ENCODE measurements at regions not wholly inside any gene's neighbourhood (a gene's known extent, or its start where the extent isn't known, plus 50 kb on each side); places are given as distances from the start of the nearest gene placed in this dataset.

DNA sequence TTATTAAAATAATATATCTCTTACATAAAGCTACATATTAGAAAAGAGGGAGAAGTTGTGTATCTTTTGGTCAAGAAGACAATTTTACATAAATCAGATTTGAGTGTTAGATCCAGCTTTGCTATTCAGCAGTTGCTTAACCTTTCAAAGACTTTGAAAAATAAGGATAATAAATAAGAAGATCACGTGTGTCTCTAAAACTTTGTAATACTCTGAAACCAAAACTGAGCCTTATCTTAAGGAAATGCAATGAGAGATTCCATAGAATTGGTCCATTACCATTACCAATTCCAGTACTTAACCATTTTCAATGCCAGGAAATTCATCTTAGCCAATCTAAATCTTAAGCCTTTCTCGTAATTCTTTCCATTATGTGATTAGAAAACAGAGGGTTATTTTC is 89.2 kb upstream of the COL5A2 start:
- DNase-seq, result peak; percentile 18

DNA sequence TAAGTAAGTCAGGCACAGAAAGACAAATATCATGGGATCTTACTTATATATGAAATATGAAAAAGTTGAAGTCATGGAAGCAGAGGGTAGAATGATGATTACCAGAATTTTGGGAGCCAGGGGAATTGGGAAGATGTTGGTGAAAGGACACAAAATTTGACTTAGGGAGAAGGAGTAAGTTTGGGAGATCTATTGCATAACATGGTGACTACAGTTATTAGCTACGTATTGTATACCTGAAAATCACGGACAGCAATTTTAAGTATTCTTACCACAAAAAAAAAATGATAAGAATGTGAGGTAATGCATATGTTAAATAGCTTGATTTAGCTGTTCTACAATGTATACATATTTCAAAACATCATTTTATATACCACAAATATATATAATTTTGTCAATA is 94.2 kb upstream of the COL5A2 start:
- DNase-seq, result peak; percentile 21

DNA sequence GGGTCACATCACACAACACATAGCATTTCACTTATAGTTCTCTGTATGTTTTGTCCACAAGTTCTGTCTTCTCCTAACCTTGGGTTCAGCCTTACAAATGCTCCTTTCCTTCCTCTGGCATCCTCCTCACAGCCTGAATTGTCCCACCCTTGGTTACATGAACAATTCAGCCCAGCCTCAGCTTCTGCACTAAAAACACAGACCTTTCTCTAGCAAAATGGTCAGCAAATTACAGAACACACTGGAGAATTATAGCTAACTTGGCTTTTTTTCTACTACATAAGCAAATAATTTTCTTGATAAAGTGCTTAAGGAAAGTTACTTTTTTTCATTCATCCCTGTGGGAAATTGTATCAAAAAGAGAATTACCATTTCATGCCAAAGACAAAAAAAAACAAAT is 94.8 kb upstream of the COL5A2 start:
- DNase-seq, result no peak

DNA sequence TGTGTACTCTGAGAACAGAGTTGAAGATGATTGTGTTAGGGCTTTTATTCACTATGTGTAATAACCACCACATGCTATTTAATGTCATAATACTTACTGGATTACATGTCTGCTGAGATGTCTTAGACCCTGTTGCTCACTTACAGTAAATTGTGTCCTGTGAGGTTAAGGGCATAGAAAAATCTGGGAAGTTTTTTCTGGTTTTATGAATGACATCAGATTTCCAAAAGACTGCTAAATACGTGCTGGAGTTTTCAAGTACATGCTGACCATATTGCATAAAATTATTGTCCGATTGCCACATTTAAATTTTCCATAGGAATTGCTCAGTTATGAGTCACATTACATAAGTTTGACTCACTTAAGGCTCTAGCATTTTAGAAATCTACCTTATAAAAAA is 96.7 kb upstream of the COL5A2 start:
- DNase-seq, result peak; percentile 99

GRCh38 chr2:189281201-189281600 is 101.6 kb upstream of the COL5A2 start:
- DNase-seq, result peak; percentile 70

DNA sequence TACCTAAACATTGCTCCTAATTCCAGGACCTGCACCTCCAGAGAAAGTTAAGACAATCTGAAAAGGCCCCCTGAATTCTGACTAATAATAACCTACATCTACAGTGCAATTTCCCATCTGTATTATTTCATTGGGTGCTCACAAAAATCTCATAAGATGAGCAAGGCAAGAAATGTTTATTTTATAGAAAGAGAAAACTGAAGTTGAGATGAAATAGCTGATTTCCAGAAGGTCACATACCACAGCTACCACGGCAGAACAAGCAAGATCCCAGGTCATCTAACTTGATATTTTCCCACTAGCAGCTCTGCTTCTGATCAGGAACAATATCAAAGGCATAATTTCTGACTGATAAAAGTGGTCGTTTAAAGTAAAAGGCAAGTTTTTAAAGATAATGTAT is 105.8 kb upstream of the COL5A2 start:
- DNase-seq, result peak; percentile 25

- peak; percentile 96 for DNase-seq
Observed at GRCh38 chr2:189285962-189286645, 106.5 kb upstream of the COL5A2 start.

GRCh38 chr2:189287363-189287762 is 107.8 kb upstream of the COL5A2 start:
- no peak for DNase-seq

GRCh38 chr2:189287982-189288521 is 108.5 kb upstream of the COL5A2 start:
- DNase-seq, result peak; percentile 89

DNA sequence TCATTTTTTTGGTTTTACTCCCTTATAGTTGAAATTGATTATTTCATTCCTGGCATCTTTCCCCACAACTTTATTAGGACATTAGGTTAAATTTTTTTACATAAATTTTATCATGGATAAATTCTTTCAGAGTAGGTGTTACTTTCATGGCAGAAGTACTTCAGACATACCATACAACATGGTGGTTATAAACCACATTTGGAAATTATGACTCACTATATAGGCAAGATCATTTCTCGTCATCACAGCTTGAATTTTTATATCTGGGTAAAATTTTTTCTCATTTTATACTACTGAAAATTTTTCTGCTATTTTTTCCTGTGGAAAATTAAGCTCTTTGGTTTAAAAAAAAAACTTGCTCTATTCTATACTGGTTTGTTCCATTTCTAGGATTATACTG is 111.9 kb upstream of the COL5A2 start:
- DNase-seq, result no peak

DNA sequence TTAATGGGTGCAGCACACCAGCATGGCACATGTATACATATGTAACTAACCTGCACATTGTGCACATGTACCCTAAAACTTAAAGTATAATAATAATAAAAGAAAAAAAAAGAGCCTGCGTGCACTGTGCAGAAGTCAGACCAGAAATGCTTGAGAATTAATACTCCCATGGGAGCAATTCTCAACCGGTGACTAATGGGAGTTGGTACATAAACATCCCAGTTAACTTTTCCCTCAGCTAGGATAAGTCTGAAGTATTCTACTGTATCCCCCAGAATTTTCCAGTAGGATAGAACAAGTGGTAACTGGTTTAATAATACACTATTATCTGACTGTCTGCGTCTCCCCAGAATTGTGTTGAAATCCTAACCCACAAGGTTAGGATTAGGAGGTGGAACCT is 113.6 kb upstream of the COL5A2 start:
- DNase-seq, result peak; percentile 86

DNA sequence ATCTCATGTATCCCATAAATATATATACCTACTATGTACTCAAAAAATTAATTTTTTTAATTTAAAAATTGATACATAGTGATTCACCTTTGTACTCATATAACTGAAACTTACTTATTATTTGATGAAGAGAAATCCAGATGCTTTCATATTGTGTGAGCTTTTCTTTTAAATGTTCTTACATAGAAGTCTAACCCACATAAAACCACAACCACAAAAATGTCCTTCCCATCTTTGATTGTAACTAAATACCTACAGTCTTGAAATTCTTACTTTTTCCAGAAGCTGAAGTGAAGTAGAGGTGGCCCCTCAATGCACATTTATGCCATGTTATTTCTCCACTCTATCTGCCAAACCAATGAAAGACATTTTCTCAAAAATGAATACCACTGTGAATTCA is 117.9 kb upstream of the COL5A2 start:
- DNase-seq, result peak; percentile 90

GRCh38 chr2:189298038-189298437 is 118.5 kb upstream of the COL5A2 start:
- peak; percentile 38 for DNase-seq

GRCh38 chr2:189298481-189298880 is 118.9 kb upstream of the COL5A2 start:
- peak; percentile 56 for DNase-seq

GRCh38 chr2:189299974-189300373 is 120.4 kb upstream of the COL5A2 start:
- DNase-seq, result no peak

- DNase-seq, result no peak
Observed at GRCh38 chr2:189300916-189301315, 121.4 kb upstream of the COL5A2 start.

DNA sequence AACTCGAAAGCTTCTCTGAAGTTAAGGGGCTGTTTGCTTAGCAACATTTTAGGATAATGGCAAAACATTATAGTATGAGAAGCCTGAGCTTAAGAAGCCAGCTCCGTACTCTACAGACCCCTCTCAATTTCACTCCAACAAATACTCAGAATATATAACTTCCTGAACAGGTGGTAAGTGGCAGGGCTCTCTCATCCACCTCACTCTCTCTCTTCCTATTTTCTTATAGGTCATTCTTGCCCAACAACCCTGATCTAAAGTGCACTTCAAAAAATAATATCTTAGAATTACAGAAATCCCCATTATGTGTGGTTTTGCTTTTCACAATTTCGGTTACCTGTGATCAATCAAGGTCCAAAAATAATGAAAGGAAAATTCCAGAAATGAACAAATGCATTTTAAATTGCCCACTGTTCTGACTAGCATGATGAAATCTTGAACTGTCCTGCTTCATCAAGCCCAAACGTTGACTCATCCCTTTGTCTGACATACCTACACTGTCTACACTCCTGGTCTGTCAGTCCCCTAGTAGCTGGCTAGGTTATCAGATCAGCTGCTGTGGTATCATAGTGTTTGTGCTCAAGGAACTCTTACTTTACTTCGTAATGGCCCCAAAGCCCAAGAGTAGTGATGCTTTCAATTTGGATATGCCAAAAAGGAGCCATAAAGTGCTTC is 122.8 kb upstream of the COL5A2 start:
- peak; percentile 58 for DNase-seq

- no peak for DNase-seq
Observed at GRCh38 chr2:189304360-189304759, 124.8 kb upstream of the COL5A2 start.

DNA sequence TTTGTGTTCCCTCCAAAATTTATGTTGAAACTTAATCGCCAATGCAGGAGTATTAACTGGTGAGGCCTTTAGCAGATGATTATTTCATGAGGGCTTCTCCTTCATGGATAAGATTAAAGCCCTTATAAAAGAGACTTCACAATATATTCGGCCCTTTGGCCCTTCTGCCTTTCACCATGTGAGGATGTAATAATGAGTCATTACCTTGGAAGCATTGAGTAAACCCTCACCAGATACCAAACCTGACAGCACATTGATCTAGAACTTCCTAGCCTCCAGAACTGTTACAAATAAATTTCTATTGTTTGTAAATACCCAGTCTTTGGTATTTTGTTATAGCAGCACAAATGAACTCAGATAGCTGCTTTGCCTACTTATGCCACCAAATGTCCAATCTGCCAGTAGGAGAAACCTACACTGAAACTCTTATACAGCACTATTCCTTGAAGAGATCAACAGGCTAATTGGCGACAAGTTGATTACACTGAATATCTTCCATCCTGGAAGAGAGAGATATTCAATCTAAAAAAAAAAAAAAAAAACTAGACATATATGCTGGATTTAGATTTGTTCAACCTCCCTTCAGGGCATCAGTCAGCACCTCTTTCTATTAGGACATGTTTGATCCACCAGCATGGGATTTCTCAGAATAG is 125.9 kb upstream of the COL5A2 start:
- DNase-seq, result peak; percentile 60

GRCh38 chr2:189306525-189306924 is 127.0 kb upstream of the COL5A2 start:
- DNase-seq, result no peak

- DNase-seq, result no peak
Observed at GRCh38 chr2:189308056-189308790, 128.7 kb upstream of the COL5A2 start.

- DNase-seq, result no peak
Observed at GRCh38 chr2:189309331-189309730, 129.8 kb upstream of the COL5A2 start.

DNA sequence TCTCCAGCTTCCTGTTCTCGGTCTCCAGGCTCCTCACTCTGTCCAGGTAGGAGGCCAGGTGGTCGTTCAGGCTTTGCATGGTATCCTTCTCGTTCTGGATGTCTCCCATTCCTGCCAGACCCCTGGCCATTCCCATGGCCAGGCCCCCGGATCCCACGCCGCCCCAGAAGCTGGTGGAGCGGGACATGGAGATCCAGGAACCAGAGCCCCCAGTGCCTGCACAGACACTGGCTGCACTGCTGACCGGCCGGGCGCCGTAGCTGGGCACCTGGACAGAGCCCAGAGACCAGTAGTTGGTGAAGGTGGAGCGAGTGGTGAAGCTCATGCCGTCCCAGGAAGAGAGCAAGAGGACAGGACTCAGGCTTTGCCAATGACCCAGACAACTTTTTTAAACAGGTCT is 129.1 kb upstream of the WDR75 start:
- no peak for DNase-seq
